SU-DHL-6 (cell line): ENCODE measurements at regions not wholly inside any gene's neighbourhood (a gene's known extent, or its start where the extent isn't known, plus 50 kb on each side); places are given as distances from the start of the nearest gene placed in this dataset.

ENCODE experiments used
- EZH2phosphoT487 ChIP-seq: fragments of 200-600 bp; sonication (generic), shearing (Covaris generic); conservative IDR thresholded peaks from 2 replicates; pipeline ENCODE4 v1.6.1; 2018; ENCODE audit warnings: mild to moderate bottlenecking, antibody characterized with exemption, low read length, moderate library complexity, mixed read lengths
- TF ChIP-seq, protein P1 (sequence below): fragments of 200-600 bp; sonication (generic); IDR thresholded peaks from one replicate; pipeline ENCODE4 v1.5.1; 2017; ENCODE audit warnings: antibody characterized with exemption, mild to moderate bottlenecking, low read length, moderate library complexity; ENCODE audit not compliant: insufficient read depth, poor library complexity, severe bottlenecking

- TF ChIP-seq, protein P1, sequence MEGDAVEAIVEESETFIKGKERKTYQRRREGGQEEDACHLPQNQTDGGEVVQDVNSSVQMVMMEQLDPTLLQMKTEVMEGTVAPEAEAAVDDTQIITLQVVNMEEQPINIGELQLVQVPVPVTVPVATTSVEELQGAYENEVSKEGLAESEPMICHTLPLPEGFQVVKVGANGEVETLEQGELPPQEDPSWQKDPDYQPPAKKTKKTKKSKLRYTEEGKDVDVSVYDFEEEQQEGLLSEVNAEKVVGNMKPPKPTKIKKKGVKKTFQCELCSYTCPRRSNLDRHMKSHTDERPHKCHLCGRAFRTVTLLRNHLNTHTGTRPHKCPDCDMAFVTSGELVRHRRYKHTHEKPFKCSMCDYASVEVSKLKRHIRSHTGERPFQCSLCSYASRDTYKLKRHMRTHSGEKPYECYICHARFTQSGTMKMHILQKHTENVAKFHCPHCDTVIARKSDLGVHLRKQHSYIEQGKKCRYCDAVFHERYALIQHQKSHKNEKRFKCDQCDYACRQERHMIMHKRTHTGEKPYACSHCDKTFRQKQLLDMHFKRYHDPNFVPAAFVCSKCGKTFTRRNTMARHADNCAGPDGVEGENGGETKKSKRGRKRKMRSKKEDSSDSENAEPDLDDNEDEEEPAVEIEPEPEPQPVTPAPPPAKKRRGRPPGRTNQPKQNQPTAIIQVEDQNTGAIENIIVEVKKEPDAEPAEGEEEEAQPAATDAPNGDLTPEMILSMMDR, result no peak
- TF ChIP-seq EZH2phosphoT487, result no peak
Measured at GRCh38 chr14:100645982-100646314, 58.7 kb upstream of the BEGAIN start.
